Endothelial cell (in vitro differentiated cells): ENCODE measurements at regions not wholly inside any gene's neighbourhood (a gene's known extent, or its start where the extent isn't known, plus 50 kb on each side); places are given as distances from the start of the nearest gene placed in this dataset.
A peak's percentile ranks its signal among the peaks of the same experiment; 100 is the strongest.
"Not testable (repeated sequence)": the region's sequence is repeated elsewhere in the genome, so short reads cannot be mapped to it uniquely, and the experiment has no call there.

ENCODE experiments used
- DNase-seq: peaks from one replicate; pipeline ENCODE4 v3.0.0; 2021; ENCODE audit warnings: low spot score
- H3K27ac Mint-ChIP-seq: one replicate; pipeline ENCODE4 v1.8.0; 2021; ENCODE audit warnings: mixed read lengths, inconsistent platforms; ENCODE audit not compliant: unreplicated experiment
- H3K27me3 Mint-ChIP-seq: one replicate; pipeline ENCODE4 v1.8.0; 2021; ENCODE audit warnings: mild to moderate bottlenecking, moderate library complexity, mixed read lengths, inconsistent platforms; ENCODE audit not compliant: unreplicated experiment
- H3K36me3 Mint-ChIP-seq: one replicate; pipeline ENCODE4 v1.8.0; 2021; ENCODE audit warnings: mild to moderate bottlenecking, low read depth, mixed read lengths, inconsistent platforms; ENCODE audit not compliant: unreplicated experiment
- H3K4me1 Mint-ChIP-seq: one replicate; pipeline ENCODE4 v1.8.0; 2021; ENCODE audit warnings: mild to moderate bottlenecking, mixed read lengths, inconsistent platforms; ENCODE audit not compliant: unreplicated experiment
- H3K4me3 Mint-ChIP-seq: one replicate; pipeline ENCODE4 v1.8.0; 2021; ENCODE audit warnings: mild to moderate bottlenecking, mixed read lengths, inconsistent platforms; ENCODE audit not compliant: unreplicated experiment
- H3K9me3 Mint-ChIP-seq: one replicate; pipeline ENCODE4 v1.8.0; 2021; ENCODE audit warnings: mixed read lengths, inconsistent platforms; ENCODE audit not compliant: unreplicated experiment
- TF ChIP-seq, protein P1 (sequence below): fragments of 200-600 bp; sonication (generic); IDR thresholded peaks from one replicate; pipeline ENCODE4 v1.5.0; 2021; ENCODE audit warnings: antibody characterized with exemption; ENCODE audit not compliant: unreplicated experiment

DNA sequence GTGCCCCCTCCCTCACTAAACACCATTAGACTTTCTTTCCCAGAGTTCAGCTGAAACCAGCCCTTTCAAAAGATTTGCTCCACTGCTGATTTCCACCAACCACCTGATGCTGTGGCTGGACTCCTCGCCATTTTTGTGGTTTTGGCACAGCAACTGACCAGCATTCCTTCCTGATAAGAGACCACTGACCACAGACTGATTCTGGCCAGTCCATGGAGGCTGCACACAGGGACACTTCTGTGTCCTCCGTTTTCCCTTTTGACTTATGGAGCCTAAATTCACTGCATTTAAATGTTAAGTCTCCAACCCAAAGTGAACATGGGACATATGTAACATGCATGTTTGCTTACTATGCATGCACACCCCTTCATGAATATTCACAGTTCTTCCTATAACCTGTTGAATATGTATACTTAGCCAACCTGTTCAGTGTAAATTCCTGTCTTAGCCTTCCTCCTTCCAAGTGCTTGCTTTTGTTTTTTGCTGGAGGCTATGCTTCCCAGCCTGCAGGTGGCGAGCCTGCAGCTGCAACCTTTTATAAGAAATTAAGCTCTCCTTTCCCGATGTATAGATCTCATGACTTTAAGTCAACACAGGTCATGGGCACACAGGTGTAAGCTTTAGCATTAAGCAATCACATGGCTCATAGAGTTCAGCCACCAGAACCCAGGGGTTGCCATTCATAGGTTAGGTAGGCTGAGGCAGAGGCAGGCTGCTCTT lies 78.7 kb downstream of the ACTL7B start:
- no peaks in the 10 kb centered on the region for H3K27me3 Mint-ChIP-seq
- TF ChIP-seq, protein P1, sequence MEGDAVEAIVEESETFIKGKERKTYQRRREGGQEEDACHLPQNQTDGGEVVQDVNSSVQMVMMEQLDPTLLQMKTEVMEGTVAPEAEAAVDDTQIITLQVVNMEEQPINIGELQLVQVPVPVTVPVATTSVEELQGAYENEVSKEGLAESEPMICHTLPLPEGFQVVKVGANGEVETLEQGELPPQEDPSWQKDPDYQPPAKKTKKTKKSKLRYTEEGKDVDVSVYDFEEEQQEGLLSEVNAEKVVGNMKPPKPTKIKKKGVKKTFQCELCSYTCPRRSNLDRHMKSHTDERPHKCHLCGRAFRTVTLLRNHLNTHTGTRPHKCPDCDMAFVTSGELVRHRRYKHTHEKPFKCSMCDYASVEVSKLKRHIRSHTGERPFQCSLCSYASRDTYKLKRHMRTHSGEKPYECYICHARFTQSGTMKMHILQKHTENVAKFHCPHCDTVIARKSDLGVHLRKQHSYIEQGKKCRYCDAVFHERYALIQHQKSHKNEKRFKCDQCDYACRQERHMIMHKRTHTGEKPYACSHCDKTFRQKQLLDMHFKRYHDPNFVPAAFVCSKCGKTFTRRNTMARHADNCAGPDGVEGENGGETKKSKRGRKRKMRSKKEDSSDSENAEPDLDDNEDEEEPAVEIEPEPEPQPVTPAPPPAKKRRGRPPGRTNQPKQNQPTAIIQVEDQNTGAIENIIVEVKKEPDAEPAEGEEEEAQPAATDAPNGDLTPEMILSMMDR = peak; percentile 24
- H3K4me3 Mint-ChIP-seq = no peak overlapping the region
- H3K4me1 Mint-ChIP-seq = peaks cover 8% of the 10 kb centered on the region
- DNase-seq = no peak
- H3K27ac Mint-ChIP-seq = no peak overlapping the region
- H3K9me3 Mint-ChIP-seq = no peaks in the 10 kb centered on the region
- H3K36me3 Mint-ChIP-seq = no peaks in the 10 kb centered on the region

DNA sequence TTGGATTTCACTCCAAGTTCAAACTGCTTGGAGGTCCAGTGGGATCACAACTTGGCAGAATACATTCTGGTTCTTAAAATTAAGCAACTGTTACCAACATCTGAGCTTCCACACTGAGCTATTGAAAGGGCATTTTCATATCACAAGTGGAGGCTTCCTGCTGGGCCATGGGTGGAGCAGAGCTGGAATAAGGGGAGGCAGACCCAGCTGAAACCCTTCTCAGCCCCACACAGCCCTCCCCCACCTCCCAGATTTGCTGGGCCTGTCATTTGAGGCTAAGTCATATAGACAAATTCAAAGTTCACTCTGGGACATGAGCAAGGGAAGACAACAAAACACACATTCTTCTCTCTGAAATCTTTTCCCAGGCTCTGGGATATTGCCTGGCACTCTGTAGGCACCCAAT lies 79.9 kb downstream of the ACTL7B start:
- Mint-ChIP-seq H3K36me3 (no peaks in the 10 kb centered on the region), H3K4me1 (peaks cover 1% of the 10 kb centered on the region), H3K4me3 (no peak overlapping the region), H3K27ac (no peak overlapping the region), H3K9me3 (no peaks in the 10 kb centered on the region), H3K27me3 (no peaks in the 10 kb centered on the region)
- no peak for DNase-seq
- TF ChIP-seq, protein P1 = no peak

DNA sequence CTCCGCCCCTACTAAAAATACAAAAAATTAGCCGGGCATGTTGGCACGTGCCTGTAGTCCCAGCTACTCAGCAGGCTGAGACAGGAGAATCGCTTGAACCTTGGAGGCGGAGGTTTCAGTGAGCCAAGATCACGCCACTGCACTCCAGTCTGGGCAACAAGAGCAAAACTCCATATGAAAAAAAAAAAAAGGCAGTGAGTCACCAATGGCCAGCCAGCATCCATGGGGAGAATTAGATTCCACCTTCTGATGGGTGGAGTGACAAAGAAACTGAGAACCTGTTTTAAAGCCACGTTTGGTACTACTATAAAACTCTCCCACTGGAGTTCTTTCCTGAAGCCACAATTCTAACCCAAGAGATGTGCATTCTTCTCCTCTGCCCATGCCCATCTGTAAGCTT lies 81.7 kb downstream of the ACTL7B start:
- not testable (repeated sequence) for H3K36me3 Mint-ChIP-seq, H3K27ac Mint-ChIP-seq, H3K4me1 Mint-ChIP-seq, DNase-seq, H3K27me3 Mint-ChIP-seq, H3K9me3 Mint-ChIP-seq, H3K4me3 Mint-ChIP-seq

DNA sequence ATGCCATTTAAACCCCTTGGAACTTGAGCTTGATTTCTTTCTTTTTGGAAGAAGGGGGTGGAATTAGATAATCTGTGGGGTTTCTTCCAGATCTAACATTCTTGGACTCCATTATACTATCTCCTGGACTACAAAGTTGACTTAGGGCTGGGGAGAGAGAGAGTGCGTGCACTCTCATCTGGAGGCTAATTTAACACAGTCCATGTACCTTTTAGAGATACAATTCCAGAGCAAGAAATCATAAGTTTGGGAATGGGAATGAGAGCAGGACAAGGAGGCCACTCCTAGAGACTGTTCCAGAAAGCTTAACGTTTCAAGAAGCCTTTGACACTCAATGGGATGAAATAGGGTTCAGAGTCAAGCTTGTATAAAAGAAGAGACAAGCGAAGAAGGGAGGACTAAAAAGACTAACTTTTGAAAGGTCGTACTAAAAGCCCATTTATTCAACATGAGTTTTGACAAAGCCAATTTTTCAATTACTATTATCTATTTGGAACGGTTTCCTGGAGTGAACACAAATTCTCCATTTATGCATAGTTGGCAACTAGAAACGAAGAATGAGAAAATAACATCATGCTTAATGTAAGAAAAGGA lies 83.4 kb downstream of the ACTL7B start:
- no peaks in the 10 kb centered on the region for H3K9me3 Mint-ChIP-seq

DNA sequence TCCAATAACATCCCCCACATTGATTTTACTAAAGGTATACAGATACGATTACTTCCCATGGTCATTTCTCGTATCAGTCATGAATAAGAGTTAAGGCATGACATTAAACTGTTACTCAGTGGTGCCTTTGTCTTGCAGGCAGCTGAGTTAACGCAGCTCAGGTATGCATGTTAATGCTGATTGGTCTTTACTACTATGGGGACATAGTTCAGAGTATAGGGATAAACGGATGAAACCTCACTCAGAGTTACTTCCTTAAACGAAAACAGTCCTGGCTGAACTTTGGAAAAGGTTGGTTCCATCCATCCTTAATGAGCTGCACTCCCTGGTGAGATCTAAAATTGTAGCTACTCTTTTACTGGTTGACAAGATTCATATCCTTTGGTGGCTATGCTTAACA lies 87.0 kb downstream of the ACTL7B start:
- no peak for DNase-seq
- no peaks in the 10 kb centered on the region for H3K27me3 Mint-ChIP-seq
- no peaks in the 10 kb centered on the region for H3K36me3 Mint-ChIP-seq
- no peaks in the 10 kb centered on the region for H3K4me1 Mint-ChIP-seq
- H3K27ac Mint-ChIP-seq = no peak overlapping the region
- no peak overlapping the region for H3K4me3 Mint-ChIP-seq
- H3K9me3 Mint-ChIP-seq = no peaks in the 10 kb centered on the region
- TF ChIP-seq, protein P1 = no peak

More for the DNA sequence above, 83.4 kb downstream of the ACTL7B start:
- TF ChIP-seq, protein P1 = no peak
- H3K4me3 Mint-ChIP-seq = no peak overlapping the region
- no peaks in the 10 kb centered on the region for H3K36me3 Mint-ChIP-seq
- DNase-seq = no peak
- H3K27ac Mint-ChIP-seq = no peak overlapping the region
- no peaks in the 10 kb centered on the region for H3K4me1 Mint-ChIP-seq
- no peaks in the 10 kb centered on the region for H3K27me3 Mint-ChIP-seq
